HEK293 (cell line): ENCODE measurements at regions not wholly inside any gene's neighbourhood (a gene's known extent, or its start where the extent isn't known, plus 50 kb on each side); places are given as distances from the start of the nearest gene placed in this dataset.
A peak's percentile ranks its signal among the peaks of the same experiment; 100 is the strongest.

ENCODE experiments used
- CTCF ChIA-PET: fragments of 350-600 bp; formaldehyde crosslinking; extraction: SDS; loops from one replicate; lab custom pipeline; 2021; ENCODE audit warnings: antibody characterized with exemption; lab: Yijun Ruan, JAX
- POLR2A ChIA-PET: fragments of 300-600 bp; formaldehyde crosslinking; extraction: SDS; loops from one replicate; lab custom pipeline; 2020; ENCODE audit warnings: antibody characterized with exemption, inconsistent platforms; lab: Yijun Ruan, JAX
- H3K27ac ChIP-seq: fragments of 200-500 bp; sonication (Bioruptor generic); 2 replicates; pipeline ENCODE4 v1.5.1; 2014; ENCODE audit warnings: low read depth, low read length, control low read depth, inconsistent platforms; ENCODE audit errors: extremely low read depth
- H3K36me3 ChIP-seq, 2 experiments: fragments of 200-500 bp in 1 of 2; sonication (Bioruptor generic) in 1 of 2; 1 replicate in 1 of 2; 2 replicates in 1 of 2; pipeline ENCODE4 v1.5.1; 2014 to 2017; ENCODE audit warnings: inconsistent platforms in 2 of 2, low read length in 2 of 2; ENCODE audit not compliant: control insufficient read depth in 2 of 2, insufficient read depth in 1 of 2
- H3K4me1 ChIP-seq: fragments of 200-500 bp; sonication (Bioruptor generic); 2 replicates; pipeline ENCODE4 v1.5.1; 2014; ENCODE audit warnings: mild to moderate bottlenecking, low read length, inconsistent platforms; ENCODE audit not compliant: control insufficient read depth, insufficient read depth
- H3K4me3 ChIP-seq: 2 replicates; pipeline ENCODE4 v1.5.1; 2011; ENCODE audit warnings: low read depth, mild to moderate bottlenecking, control low read depth, low read length, moderate library complexity
- H3K9me3 ChIP-seq: fragments of 200-500 bp; sonication (Bioruptor generic); 2 replicates; pipeline ENCODE4 v1.5.1; 2014; ENCODE audit warnings: low read depth, low read length, inconsistent platforms; ENCODE audit not compliant: control insufficient read depth, insufficient read depth
- KLF1 ChIP-seq: fragments of 450-650 bp; formaldehyde crosslinking; IDR thresholded peaks from 2 replicates; pipeline ENCODE4 v1.5.1; 2016; ENCODE audit warnings: missing biosample characterization, missing genetic modification characterization
- KLF8 ChIP-seq: fragments of 450-650 bp; formaldehyde crosslinking; IDR thresholded peaks from 2 replicates; pipeline ENCODE4 v1.5.1; 2016; ENCODE audit warnings: missing biosample characterization, missing genetic modification characterization
- KLF9 ChIP-seq: fragments of 450-650 bp; formaldehyde crosslinking; IDR thresholded peaks from 2 replicates; pipeline ENCODE4 v1.5.1; 2016; ENCODE audit warnings: missing biosample characterization, missing genetic modification characterization, low read depth
- ZFP37 ChIP-seq: fragments of 450-650 bp; formaldehyde crosslinking; IDR thresholded peaks from 2 replicates; pipeline ENCODE4 v1.5.1; 2016; ENCODE audit warnings: missing biosample characterization, missing genetic modification characterization
- ZNF112 ChIP-seq: fragments of 450-650 bp; formaldehyde crosslinking; IDR thresholded peaks from 2 replicates; pipeline ENCODE4 v1.5.0; 2017; ENCODE audit warnings: missing biosample characterization, missing genetic modification characterization
- ZNF133 ChIP-seq: fragments of 450-650 bp; formaldehyde crosslinking; IDR thresholded peaks from 2 replicates; pipeline ENCODE4 v1.5.1; 2016; ENCODE audit warnings: missing biosample characterization, missing genetic modification characterization
- ZNF157 ChIP-seq: fragments of 450-650 bp; formaldehyde crosslinking; IDR thresholded peaks from 2 replicates; pipeline ENCODE4 v1.5.1; 2016; ENCODE audit warnings: missing biosample characterization, missing genetic modification characterization
- ZNF169 ChIP-seq: fragments of 450-650 bp; formaldehyde crosslinking; IDR thresholded peaks from 2 replicates; pipeline ENCODE4 v1.5.1; 2016; ENCODE audit warnings: missing biosample characterization, missing genetic modification characterization
- ZNF239 ChIP-seq: fragments of 450-650 bp; formaldehyde crosslinking; IDR thresholded peaks from 2 replicates; pipeline ENCODE4 v1.5.1; 2016; ENCODE audit warnings: missing biosample characterization, missing genetic modification characterization
- ZNF311 ChIP-seq: fragments of 450-650 bp; formaldehyde crosslinking; IDR thresholded peaks from 2 replicates; pipeline ENCODE4 v1.5.1; 2017; ENCODE audit warnings: missing biosample characterization, missing genetic modification characterization, borderline replicate concordance
- ZNF324 ChIP-seq: fragments of 450-650 bp; formaldehyde crosslinking; IDR thresholded peaks from 2 replicates; pipeline ENCODE4 v1.5.1; 2016; ENCODE audit warnings: missing biosample characterization, missing genetic modification characterization
- ZNF394 ChIP-seq: fragments of 450-650 bp; formaldehyde crosslinking; IDR thresholded peaks from 2 replicates; pipeline ENCODE4 v1.5.1; 2016; ENCODE audit warnings: missing biosample characterization, missing genetic modification characterization, mild to moderate bottlenecking, moderate library complexity, borderline replicate concordance
- ZNF48 ChIP-seq: fragments of 450-650 bp; formaldehyde crosslinking; IDR thresholded peaks from 2 replicates; pipeline ENCODE4 v1.5.1; 2016; ENCODE audit warnings: missing biosample characterization, missing genetic modification characterization
- ZNF560 ChIP-seq: fragments of 450-650 bp; formaldehyde crosslinking; IDR thresholded peaks from 2 replicates; pipeline ENCODE4 v1.5.1; 2017; ENCODE audit warnings: missing biosample characterization, missing genetic modification characterization, borderline replicate concordance
- ZNF610 ChIP-seq: fragments of 450-650 bp; formaldehyde crosslinking; IDR thresholded peaks from 2 replicates; pipeline ENCODE4 v1.5.1; 2016; ENCODE audit warnings: missing biosample characterization, missing genetic modification characterization, borderline replicate concordance
- ZNF664 ChIP-seq: fragments of 450-650 bp; formaldehyde crosslinking; IDR thresholded peaks from 2 replicates; pipeline ENCODE4 v1.5.1; 2016; ENCODE audit warnings: missing biosample characterization, missing genetic modification characterization
- ZSCAN23 ChIP-seq: fragments of 450-650 bp; formaldehyde crosslinking; IDR thresholded peaks from 2 replicates; pipeline ENCODE4 v1.5.1; 2016; ENCODE audit warnings: missing biosample characterization, missing genetic modification characterization
- TF ChIP-seq, protein P1 (sequence below): fragments of 450-650 bp; formaldehyde crosslinking; IDR thresholded peaks from 2 replicates; pipeline ENCODE4 v1.5.0; 2017; ENCODE audit warnings: missing biosample characterization, missing genetic modification characterization, borderline replicate concordance
- TF ChIP-seq, protein P2 (sequence below): fragments of 450-650 bp; formaldehyde crosslinking; IDR thresholded peaks from 2 replicates; pipeline ENCODE4 v1.5.1; 2017; ENCODE audit warnings: missing biosample characterization, missing genetic modification characterization
- TF ChIP-seq, protein P3 (sequence below): fragments of 450-650 bp; formaldehyde crosslinking; IDR thresholded peaks from 2 replicates; pipeline ENCODE4 v1.5.1; 2017; ENCODE audit warnings: missing biosample characterization, mild to moderate bottlenecking, missing genetic modification characterization, moderate library complexity
- TF ChIP-seq, protein P4 (sequence below): fragments of 450-650 bp; formaldehyde crosslinking; IDR thresholded peaks from 2 replicates; pipeline ENCODE4 v1.5.1; 2016; ENCODE audit warnings: missing biosample characterization, missing genetic modification characterization
- TF ChIP-seq, protein P5 (sequence below): sonication (generic); formaldehyde crosslinking; IDR thresholded peaks from 2 replicates; pipeline ENCODE4 v1.8.1; 2022; ENCODE audit warnings: mild to moderate bottlenecking, moderate library complexity, missing genetic modification reagents
- TF ChIP-seq, protein P6 (sequence below): fragments of 450-650 bp; formaldehyde crosslinking; IDR thresholded peaks from 2 replicates; pipeline ENCODE4 v1.5.1; 2016; ENCODE audit warnings: missing biosample characterization, missing genetic modification characterization
- TF ChIP-seq, protein P7 (sequence below): fragments of 450-650 bp; formaldehyde crosslinking; IDR thresholded peaks from 2 replicates; pipeline ENCODE4 v1.5.1; 2017; ENCODE audit warnings: missing biosample characterization, missing genetic modification characterization

DNA sequence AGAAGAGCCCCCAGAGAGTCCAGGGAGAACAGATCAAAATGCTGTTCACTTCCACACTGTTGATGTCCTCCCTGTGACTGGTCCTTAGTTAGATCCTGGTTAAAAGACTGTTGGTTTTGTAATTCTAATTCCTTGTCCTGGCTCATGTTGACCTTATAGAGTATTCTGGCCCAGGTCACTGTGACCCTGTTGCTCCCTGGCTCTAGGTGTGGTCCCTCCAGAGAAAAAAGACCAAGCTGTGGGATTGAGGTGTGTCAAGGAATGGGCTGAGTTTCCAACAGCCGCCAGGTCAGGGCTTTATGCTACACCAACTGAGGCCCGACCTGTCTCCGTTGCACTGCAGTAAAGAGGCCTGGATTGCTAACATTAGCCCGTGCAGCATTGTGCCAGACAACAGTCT lies 241.0 kb upstream of the MSX2 start:
- H3K4me3 ChIP-seq: no peak overlapping the region
- POLR2A ChIA-PET: no interaction called here
- CTCF ChIA-PET: interaction anchor here (0.6 kb wide), 1 partner anchor 71 kb away, joined by 3 read pairs; no protein-coding TSS in a partner anchor
- peaks cover 8% of the 10 kb centered on the region for H3K4me1 ChIP-seq
- no peaks in the 10 kb centered on the region for H3K36me3 ChIP-seq
- H3K27ac ChIP-seq: peak overlapping the region; percentile 27; the same call in 1 of the 2 replicates
- H3K9me3 ChIP-seq: no peaks in the 10 kb centered on the region
- TF ChIP-seq, protein P1, sequence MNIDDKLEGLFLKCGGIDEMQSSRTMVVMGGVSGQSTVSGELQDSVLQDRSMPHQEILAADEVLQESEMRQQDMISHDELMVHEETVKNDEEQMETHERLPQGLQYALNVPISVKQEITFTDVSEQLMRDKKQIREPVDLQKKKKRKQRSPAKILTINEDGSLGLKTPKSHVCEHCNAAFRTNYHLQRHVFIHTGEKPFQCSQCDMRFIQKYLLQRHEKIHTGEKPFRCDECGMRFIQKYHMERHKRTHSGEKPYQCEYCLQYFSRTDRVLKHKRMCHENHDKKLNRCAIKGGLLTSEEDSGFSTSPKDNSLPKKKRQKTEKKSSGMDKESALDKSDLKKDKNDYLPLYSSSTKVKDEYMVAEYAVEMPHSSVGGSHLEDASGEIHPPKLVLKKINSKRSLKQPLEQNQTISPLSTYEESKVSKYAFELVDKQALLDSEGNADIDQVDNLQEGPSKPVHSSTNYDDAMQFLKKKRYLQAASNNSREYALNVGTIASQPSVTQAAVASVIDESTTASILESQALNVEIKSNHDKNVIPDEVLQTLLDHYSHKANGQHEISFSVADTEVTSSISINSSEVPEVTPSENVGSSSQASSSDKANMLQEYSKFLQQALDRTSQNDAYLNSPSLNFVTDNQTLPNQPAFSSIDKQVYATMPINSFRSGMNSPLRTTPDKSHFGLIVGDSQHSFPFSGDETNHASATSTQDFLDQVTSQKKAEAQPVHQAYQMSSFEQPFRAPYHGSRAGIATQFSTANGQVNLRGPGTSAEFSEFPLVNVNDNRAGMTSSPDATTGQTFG (tag by site-specific recombination): no peak
- TF ChIP-seq ZNF239 (tag by site-specific recombination): no peak
- TF ChIP-seq ZNF133: no peak
- no peak for TF ChIP-seq ZNF610
- TF ChIP-seq ZNF664: no peak
- TF ChIP-seq, protein P2, sequence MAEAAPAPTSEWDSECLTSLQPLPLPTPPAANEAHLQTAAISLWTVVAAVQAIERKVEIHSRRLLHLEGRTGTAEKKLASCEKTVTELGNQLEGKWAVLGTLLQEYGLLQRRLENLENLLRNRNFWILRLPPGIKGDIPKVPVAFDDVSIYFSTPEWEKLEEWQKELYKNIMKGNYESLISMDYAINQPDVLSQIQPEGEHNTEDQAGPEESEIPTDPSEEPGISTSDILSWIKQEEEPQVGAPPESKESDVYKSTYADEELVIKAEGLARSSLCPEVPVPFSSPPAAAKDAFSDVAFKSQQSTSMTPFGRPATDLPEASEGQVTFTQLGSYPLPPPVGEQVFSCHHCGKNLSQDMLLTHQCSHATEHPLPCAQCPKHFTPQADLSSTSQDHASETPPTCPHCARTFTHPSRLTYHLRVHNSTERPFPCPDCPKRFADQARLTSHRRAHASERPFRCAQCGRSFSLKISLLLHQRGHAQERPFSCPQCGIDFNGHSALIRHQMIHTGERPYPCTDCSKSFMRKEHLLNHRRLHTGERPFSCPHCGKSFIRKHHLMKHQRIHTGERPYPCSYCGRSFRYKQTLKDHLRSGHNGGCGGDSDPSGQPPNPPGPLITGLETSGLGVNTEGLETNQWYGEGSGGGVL (tag by site-specific recombination): no peak
- TF ChIP-seq, protein P3, sequence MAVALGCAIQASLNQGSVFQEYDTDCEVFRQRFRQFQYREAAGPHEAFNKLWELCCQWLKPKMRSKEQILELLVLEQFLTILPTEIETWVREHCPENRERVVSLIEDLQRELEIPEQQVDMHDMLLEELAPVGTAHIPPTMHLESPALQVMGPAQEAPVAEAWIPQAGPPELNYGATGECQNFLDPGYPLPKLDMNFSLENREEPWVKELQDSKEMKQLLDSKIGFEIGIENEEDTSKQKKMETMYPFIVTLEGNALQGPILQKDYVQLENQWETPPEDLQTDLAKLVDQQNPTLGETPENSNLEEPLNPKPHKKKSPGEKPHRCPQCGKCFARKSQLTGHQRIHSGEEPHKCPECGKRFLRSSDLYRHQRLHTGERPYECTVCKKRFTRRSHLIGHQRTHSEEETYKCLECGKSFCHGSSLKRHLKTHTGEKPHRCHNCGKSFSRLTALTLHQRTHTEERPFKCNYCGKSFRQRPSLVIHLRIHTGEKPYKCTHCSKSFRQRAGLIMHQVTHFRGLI (tag by site-specific recombination): no peak
- no peak for TF ChIP-seq ZFP37 (tag by site-specific recombination)
- TF ChIP-seq ZNF48: no peak
- TF ChIP-seq ZNF157 (tag by site-specific recombination): no peak
- TF ChIP-seq KLF9 (tag by site-specific recombination): no peak
- no peak for TF ChIP-seq ZNF169 (tag by site-specific recombination)
- TF ChIP-seq, all 188 proteins: peak for 0

DNA sequence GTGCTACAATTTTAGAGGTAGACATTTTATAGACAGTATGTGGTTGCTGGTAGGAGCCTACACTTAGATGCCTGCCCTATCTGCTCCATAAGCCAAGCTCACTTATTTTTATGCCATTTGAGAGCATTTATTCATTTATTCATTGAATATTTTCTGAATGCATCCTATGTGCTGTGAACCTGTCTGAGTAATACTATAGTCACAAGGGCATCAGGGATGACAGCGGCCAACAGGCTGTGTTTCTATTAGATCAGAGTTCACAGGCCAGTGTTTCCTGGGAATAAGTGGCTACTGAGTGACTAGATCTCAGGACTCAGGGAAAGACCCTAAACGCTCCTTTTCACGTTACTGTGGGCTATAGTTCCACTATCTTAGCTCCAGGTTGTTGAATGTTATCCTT lies 235.2 kb upstream of the MSX2 start:
- ChIA-PET CTCF (interaction anchor here (1.1 kb wide), 1 partner anchor 70 kb away, joined by 3 read pairs; no protein-coding TSS in a partner anchor), POLR2A (interaction anchor here (0.6 kb wide), 1 partner anchor 989 kb away, joined by 3 read pairs; no protein-coding TSS in a partner anchor)
- no peaks in the 10 kb centered on the region for H3K9me3 ChIP-seq
- no peaks in the 10 kb centered on the region for H3K4me1 ChIP-seq
- H3K4me3 ChIP-seq: no peak overlapping the region
- H3K36me3 ChIP-seq: no peaks in the 10 kb centered on the region
- H3K27ac ChIP-seq: no peak overlapping the region
- TF ChIP-seq, protein P4, sequence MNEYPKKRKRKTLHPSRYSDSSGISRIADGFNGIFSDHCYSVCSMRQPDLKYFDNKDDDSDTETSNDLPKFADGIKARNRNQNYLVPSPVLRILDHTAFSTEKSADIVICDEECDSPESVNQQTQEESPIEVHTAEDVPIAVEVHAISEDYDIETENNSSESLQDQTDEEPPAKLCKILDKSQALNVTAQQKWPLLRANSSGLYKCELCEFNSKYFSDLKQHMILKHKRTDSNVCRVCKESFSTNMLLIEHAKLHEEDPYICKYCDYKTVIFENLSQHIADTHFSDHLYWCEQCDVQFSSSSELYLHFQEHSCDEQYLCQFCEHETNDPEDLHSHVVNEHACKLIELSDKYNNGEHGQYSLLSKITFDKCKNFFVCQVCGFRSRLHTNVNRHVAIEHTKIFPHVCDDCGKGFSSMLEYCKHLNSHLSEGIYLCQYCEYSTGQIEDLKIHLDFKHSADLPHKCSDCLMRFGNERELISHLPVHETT: no peak
- no peak for TF ChIP-seq KLF8 (tag by site-specific recombination)
- TF ChIP-seq ZSCAN23 (tag by site-specific recombination): no peak
- no peak for TF ChIP-seq ZNF311
- no peak for TF ChIP-seq ZNF560
- TF ChIP-seq ZNF112 (tag by site-specific recombination): no peak
- TF ChIP-seq KLF1 (tag by site-specific recombination): no peak
- TF ChIP-seq, protein P5, sequence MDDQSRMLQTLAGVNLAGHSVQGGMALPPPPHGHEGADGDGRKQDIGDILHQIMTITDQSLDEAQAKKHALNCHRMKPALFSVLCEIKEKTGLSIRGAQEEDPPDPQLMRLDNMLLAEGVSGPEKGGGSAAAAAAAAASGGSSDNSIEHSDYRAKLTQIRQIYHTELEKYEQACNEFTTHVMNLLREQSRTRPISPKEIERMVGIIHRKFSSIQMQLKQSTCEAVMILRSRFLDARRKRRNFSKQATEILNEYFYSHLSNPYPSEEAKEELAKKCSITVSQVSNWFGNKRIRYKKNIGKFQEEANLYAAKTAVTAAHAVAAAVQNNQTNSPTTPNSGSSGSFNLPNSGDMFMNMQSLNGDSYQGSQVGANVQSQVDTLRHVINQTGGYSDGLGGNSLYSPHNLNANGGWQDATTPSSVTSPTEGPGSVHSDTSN (CRISPR knock-in tag): no peak
- TF ChIP-seq, protein P6, sequence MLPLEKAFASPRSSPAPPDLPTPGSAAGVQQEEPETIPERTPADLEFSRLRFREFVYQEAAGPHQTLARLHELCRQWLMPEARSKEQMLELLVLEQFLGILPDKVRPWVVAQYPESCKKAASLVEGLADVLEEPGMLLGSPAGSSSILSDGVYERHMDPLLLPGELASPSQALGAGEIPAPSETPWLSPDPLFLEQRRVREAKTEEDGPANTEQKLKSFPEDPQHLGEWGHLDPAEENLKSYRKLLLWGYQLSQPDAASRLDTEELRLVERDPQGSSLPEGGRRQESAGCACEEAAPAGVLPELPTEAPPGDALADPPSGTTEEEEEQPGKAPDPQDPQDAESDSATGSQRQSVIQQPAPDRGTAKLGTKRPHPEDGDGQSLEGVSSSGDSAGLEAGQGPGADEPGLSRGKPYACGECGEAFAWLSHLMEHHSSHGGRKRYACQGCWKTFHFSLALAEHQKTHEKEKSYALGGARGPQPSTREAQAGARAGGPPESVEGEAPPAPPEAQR (tag by site-specific recombination): no peak
- TF ChIP-seq ZNF324 (tag by site-specific recombination): no peak
- TF ChIP-seq, protein P7, sequence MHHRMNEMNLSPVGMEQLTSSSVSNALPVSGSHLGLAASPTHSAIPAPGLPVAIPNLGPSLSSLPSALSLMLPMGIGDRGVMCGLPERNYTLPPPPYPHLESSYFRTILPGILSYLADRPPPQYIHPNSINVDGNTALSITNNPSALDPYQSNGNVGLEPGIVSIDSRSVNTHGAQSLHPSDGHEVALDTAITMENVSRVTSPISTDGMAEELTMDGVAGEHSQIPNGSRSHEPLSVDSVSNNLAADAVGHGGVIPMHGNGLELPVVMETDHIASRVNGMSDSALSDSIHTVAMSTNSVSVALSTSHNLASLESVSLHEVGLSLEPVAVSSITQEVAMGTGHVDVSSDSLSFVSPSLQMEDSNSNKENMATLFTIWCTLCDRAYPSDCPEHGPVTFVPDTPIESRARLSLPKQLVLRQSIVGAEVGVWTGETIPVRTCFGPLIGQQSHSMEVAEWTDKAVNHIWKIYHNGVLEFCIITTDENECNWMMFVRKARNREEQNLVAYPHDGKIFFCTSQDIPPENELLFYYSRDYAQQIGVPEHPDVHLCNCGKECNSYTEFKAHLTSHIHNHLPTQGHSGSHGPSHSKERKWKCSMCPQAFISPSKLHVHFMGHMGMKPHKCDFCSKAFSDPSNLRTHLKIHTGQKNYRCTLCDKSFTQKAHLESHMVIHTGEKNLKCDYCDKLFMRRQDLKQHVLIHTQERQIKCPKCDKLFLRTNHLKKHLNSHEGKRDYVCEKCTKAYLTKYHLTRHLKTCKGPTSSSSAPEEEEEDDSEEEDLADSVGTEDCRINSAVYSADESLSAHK (tag by site-specific recombination): no peak
- no peak for TF ChIP-seq ZNF394 (tag by site-specific recombination)
